Kidney tubule cell (primary cell): ENCODE measurements at regions not wholly inside any gene's neighbourhood (a gene's known extent, or its start where the extent isn't known, plus 50 kb on each side); places are given as distances from the start of the nearest gene placed in this dataset.

Experiments
- DNase-seq: peaks from one replicate; pipeline ENCODE4 v3.0.0-alpha.2; 2018; ENCODE audit warnings: low spot score

DNA sequence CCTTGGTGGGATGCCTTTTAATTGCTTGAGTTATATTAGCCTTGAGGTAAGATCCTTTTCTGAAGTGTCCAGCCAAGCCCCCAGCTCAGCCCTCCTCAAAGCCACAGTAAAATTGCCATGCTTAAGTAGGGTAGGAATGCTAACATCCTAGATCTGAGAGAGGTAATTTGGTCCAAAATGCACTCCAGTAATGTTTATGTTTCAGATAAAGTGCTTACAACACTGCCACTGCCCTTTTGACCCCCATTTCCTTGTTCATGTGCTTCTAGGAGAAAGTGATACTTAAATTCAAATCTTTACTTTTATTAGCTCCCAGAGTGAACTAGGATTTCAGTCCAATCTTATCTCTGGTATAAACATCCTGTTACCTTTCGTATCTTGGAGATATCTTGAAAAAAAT, 318.0 kb downstream of the BMP2 start:
- DNase-seq, result no peak

DNA sequence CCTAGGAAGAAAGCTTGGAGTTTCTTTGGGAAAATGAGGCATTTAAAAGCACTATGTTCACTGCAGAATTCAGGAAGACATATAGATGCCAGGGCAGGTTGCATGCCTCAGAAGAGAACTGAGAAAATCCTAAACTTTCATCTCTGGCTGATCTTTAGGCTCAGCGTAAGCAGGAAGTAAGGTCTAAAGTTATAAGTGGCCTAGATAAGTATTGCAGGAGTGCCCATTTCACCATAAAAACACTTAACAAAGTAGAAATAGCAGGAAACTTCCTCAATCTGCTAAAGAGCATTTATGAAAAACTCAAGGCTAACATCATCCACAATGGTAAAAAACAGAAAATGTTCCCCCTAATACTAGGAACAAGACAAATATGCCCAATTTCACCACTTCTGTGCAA, 320.3 kb downstream of the BMP2 start:
- DNase-seq, result no peak

DNA sequence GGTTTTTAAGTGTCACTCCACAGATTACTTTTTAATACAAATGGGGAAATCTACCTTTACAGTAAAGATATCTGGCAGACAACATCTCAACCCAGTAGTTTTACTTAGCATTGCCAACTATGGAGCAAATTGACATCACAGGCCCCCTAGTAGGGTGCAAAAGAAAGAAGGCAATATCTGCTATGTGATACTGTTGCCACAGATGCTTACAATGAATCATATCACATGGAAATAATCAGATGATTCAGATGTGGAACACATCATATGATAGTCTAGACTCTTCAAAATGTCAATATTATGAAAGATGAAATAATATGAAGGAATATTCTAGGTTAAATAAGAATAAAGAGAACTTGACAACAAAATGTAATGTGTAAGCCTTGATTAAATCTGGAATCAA, 322.5 kb downstream of the BMP2 start:
- DNase-seq, result peak; percentile 20

DNA sequence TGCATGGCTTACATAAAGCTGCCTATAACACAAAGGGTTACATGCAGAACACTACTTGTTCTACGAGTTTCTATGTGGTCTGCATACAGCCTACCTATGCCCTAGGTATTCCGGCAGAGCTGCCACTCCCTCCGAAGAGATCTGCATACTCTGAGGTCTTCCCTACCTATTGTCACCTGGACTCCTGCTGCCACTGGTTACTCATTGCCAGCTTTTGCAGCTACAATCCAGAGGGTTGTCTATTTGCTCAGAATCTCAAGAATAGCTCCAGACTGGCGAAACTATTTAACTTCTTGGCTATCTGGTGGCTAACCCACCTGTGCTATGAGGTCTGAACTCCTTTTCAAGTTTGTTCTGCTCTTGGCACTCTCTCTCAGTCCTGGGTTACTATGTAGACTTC, 323.3 kb downstream of the BMP2 start:
- peak; percentile 75 for DNase-seq

DNA sequence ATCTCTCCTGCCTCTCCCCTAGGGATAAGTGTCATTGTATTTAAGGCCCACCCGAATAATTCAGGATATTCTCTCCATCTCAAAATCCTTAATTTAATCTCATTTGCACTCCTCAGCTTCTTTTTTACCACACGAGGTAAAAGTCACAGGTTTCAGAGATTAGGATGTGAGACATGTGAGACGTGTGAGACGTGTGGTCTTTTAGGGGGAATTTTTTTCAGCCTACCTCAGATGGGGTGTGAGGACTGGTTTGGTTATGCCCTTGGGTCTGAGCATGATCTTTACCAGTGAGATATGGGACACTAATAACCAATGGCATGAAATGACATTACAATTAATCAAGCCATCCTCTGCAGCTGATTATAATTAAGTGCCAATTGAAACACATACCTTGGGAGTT, 324.2 kb downstream of the BMP2 start:
- DNase-seq, result no peak

DNA sequence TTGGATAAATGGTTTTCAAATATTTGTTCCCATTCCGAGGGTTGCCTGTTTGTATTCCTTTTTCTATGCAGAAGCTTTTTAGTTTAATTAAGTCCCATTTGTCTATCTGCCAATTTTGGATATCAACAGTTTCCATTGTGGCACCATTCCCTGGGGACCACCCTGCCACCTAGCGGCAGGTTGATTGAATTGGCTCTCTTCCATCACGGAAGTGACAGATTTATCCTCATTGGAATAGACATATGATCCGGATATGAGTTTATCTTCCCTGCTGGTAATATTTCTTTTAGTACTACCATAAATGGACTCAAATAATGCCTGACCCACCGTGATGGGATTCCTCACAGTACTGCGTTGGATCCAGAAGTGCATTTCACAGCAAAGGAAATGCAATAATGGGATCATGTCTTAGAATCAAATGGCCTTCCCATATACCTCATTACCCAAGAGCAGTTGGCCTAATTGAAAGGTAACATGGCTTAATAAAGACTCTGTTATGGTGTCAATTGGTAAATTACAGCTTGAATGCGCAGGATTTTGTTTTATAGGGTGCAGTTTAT, 327.0 kb downstream of the BMP2 start:
- peak; percentile 73 for DNase-seq

DNA sequence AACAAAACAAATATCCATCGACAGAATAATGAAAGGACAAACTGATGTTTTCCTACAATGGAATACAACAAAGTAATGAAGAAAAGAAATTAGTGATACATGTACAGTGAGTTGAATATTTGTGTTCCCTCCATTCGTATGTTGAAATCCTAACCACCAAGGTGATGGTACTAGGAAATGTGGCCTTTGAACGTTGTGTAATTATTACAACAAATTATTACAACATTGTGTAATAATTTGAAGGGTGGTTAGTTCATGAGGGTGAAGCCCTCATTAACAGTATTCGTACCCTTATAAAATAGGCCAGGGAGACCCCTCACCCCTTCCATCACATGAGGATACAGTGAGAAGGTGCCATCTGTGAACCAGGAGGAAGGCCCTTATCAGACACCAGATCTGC, 339.4 kb downstream of the BMP2 start:
- no peak for DNase-seq

DNA sequence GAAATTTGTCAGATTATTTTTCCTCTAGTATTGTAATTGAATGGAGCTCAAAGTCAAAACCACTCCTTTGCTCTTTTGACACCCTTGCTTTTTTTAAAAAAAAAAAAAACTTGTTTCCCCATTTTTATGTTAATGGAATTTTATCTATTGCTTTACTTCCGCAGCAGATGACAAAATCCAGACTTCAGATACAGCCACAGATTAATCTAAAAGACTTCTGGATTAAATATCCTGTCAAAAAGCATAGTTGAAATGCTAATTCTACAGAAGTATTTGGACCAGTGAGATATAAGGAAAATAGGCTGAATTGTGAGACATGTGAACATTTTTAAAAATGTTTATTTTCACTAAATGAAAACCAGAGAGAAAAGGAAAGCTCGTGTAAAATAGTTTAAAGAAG, 341.4 kb downstream of the BMP2 start:
- DNase-seq, result no peak

DNA sequence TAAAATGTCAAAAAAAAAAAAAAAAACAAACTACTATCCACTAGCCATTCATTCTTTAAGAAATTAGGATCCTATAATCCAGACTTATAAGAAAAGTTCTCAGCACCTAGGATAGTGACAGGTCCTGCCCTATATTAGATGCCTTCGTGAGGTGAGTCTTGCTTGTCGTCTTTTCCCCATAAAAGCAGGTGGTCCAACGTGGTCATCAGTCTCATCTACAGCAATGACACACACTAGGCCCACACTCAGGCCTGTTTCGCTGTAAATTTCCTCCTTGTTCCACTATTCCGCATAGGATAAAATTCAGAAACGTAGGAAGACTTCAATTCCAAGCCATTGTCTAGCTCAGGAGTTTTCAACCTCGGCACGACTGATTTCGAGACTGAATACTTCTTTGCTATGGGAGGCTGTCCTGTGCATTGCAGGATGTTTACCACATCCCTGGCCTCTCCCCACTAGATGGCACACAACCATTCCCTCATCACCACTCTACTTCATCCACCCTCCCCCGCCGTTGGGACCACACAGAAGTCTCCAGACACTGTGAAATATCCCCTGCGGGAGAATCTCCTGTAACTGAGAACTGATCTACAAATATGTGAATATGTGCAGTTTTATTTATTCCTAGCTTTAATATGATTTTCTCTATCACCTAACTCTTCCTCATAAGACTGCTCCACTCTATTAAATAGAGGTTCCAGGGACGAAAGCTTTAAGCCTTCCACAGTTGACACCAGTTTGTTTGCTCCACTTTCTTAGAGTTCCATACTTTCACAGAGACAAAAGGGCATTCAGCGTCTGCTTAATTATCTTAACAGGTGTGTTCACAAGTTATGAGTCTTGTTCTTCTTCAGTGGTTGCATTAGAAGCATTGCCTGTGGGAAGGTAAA, 346.3 kb downstream of the BMP2 start:
- DNase-seq, result peak; percentile 45

DNA sequence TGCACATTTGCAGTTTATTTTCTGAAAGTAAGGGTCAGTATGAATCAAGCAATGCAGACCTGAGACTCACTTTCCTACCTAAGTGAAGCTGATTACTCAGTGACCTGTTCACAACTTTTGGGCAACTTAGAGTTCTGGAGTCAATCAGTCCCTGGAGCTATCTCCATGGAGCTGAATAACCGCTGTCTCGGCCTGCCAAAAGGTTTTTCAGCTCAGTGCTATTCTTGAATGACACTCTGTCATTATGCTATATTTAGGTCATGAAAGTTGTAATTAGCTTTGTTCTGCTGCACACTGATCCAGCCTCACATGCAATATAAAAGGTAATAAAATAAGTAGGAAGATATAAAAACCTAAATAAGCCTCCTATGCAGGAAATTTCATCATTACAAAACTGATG, 356.0 kb downstream of the BMP2 start:
- no peak for DNase-seq

DNA sequence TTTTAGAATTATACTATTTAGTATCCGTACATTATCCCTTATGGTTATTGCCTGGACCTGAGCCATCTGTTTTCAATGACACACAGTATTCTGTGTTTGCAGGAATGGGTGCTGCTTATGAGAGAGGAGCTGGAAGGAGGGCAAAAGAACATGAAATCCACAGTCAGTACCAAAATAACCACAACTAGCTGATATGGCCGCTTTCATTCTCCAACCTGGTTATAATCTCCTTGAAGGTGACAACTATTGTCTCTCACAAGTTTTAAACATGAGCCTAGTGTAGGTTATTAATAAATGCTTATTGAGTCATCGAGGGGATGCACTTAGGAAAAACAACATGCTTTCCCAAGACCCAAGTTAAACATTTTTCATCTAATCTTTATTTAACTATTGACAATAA, 356.6 kb downstream of the BMP2 start:
- no peak for DNase-seq

DNA sequence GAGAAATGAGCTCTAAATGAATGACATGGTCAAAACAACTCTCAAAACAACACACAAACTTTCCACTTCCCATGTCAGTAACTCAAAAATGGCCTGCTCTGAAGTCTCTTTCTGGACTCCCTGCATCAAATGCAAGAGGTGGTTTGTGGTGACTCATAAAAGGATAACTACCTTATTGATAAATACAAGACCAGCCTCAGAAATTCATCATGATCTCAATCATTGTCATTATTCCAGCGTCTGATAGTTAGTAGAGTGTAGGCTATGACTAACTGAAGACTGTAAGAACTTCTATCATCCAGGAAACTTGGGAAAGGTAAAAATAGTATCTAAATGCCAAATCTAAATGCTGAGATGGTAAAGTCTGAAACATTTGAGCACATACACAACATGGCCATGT, 369.4 kb downstream of the BMP2 start:
- peak; percentile 71 for DNase-seq

DNA sequence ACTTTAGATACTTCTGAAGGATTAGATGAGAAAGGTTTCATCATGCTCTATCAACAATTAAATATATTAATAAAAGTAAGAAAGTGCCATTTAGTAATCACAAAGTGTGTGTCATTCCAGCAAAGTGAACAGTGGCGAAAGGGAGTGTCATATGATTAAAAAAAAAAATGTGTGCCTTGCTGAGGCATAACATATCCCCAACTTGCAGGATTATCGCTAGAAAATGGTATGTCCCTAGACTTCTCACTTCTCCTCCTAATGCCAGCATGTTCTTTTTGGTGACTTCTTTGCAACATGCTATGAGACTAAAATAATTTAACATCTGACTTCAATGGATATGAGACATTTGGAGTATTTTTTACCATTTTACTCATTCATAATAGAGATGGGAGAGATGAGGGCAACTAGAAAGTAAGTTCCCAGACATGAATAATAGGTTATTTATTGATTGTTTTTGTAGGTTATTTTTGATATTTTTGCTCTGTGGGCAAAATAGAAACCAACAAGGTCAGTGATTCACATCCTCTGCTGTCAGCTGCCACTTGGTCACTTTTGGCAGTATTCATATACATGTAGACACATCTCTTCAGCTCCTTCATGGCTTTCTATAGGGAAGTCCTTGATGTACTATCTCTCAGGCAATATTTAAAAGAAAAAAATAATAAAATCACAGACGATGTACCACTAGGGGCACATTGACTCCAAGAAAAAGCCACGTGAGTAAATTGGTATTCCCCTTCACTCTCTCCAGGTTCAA, 370.1 kb downstream of the BMP2 start:
- DNase-seq, result peak; percentile 54

DNA sequence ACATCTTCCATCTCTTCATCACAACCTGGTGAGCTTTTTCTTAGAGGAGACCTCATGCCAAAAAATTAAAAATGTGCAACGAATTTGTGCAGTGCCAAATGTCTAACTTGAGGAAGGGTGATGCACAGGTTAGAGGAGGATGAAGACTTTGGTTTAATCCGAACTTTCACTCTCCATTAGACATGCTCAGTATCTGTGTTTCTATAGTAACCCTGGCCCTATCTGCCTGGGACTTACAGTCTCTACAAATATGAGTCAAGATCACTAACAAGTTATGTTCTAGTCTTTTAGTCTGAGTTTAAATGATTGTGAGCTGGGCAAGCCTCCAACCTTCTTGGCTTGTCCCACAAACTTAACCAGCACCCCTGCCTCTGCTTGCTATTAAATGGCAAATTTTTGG, 377.0 kb downstream of the BMP2 start:
- DNase-seq, result no peak

DNA sequence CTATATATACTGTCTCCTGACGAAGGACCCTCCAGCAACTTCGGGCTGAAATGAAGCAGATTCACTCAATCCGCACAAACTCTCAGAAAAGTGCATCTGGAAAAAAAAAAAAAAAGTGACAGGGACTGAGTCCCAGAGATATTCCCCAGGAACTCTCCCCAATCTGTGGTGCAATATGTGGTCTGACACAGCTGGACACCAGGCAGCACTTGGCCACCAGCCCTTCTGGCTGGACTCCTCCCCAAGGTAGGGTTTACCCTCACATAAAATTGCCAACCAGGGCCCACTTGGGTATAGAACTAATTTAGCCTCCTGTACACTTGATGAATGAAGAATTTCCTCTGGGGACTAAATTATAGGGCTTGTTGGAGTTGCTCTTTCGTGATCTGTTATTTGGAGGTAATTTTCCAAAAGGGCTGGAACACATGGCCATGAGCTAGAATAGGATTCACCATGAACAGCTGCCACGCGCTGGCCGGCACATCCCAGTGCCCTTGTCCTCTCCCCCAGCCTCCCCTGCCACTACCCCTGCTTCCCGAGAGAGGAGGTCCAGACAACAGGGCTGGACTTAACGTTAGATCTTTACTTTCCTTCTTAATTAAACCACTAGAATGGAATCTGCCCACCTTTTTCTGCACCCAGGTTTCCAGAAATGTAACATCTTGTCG, 379.2 kb downstream of the BMP2 start:
- DNase-seq, result no peak

DNA sequence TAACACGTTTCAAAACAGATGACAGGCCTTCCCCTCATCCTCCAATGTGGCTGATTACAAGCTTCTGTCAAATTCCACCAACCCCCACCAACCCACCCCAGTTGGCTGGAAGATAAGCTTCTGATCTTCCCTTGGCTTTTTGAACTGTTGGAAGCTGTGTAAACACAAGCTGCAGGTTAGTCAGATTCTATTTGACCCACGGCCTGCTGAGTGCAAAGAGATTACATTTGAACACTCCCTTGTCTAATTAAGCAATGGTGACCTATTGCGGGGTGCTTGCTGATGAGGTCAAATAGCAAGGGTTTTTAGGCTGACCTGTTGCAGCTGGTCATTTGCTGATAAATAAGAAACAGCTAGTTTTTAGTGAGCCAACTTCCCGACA, 379.7 kb downstream of the BMP2 start:
- no peak for DNase-seq

DNA sequence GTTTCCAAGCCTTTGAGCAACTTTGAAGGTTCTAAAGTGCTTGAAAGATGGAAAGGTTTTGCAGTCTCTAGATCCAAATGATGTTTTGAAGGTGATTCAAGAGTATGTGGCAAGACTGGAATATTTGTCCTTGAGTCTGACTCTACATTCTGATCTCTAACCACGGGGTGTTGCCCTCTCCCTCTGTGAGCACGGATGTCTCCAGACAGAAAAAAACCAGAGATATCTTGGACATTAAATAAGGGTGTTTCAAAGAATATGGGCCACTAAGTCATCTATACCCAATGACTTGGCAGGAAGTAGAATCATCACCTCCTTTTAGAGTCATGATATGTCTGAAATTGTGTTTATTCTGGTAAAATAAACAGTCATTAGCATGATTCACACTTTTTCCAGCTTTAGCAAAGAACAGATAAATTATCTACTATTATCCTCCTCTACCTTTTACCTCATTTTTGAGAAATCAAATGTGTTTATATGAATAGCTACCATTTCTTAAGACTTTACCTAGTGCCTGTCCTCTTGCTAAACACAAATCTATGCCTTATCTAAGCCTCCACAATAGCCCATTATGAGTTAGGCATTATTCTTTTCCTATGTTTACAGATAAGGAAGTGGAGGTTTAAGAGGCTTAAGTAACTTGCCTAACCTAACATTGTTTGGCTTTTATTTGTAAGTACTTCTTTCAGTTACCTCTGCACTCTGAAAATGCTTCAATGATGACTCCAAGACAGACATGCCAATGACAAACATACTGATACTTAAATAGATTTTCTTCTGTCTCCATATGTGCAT, 384.4 kb downstream of the BMP2 start:
- DNase-seq, result peak; percentile 78

DNA sequence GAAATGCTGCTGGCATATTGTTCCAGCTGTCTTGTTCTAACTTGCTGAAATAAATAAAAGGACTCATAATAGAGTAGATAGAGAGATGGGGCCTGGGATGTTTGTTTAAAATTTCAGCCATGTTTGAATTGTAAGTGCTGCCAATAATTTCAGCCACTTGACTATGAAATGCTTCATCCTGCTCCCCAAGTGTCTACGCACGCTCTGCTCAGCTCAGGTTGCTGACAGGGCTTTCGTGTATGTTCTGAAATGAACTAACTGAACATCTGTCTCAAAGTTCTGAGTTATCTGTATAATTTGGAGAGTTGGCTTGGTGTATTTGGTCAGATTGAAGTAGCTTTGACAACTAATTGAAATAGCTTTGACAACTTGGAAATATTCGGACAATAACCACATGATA, 387.8 kb downstream of the BMP2 start:
- no peak for DNase-seq

DNA sequence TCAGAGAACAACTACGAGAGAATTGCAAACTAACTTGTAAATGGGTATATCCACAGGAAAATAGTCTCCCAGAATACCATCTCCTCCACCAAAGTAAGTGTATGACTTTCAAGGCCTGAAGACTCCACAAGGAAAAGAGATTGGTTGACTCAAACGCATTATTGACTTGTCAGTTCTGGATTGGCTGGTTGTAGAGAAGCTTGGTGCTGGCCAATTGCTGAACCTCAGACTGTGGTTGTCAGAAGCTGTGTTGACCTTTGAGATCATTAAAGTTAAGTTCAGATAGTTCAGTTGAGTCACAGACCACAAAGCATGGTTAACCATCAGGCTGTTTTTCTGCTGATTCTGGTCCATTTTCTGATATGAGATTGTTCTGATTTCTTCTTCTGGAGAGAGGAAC, 388.3 kb downstream of the BMP2 start:
- DNase-seq, result peak; percentile 30

DNA sequence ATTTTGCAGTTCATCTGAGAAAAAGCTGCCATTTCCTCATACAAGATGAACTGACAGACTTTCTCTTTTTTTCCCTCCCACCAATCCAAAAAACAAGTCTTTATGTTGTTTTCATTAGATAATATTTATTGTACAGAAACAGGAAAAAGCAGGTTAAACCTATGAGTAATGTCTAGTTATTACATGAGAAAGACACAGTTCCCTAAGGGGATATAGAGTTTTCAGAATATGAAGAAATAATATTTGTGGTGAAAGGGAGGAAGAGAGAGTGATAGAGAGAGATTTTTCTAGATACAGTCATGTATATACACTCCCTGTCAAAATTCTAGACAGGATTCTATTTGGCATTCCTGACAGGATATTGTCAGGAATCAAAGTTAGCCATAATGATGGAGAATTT, 392.4 kb downstream of the BMP2 start:
- no peak for DNase-seq

DNA sequence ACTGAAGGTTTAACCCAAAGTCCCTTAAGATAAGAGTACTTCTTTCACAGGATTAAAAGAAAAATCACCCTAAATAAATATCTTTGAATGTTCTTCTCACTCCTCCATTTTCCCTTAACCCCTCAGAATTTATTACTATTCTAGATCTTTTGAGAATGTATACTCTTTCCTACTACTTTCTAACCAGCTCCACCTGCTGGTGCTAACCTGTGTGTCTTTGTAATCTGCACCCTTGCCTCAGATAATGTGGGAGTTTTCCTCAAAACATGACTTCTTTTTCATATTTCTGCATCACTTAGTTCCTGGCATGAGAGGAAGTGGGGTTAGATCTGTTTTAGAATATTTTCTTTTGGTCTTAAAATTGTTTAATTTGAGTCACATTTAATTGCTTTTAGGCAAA, 394.2 kb downstream of the BMP2 start:
- peak; percentile 29 for DNase-seq

DNA sequence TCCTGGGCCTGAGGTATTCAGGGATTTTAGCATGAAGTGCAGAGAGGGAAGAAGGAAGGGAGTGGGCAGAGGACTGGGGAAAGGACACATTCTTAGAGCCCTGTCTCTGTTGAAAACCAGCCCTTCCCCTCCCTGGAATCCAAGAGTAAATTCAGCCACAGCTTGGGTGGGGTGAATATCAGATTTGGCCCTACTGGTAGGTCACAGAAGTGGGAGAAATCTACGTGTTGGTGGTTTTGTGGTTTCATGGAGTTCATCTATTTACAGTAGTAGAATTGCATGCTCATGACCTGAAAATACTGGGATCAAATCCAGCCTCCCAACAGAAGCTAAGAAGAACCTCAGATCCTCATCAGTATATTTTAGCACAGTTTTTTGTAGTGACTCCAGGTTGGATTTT, 404.4 kb downstream of the BMP2 start:
- no peak for DNase-seq
